ENCODE measurements at regions not wholly inside any gene's neighbourhood (a gene's known extent, or its start where the extent isn't known, plus 50 kb on each side); places are given as distances from the start of the nearest gene placed in this dataset.

- no peak for TF ChIP-seq CTCF (IDR thresholded peaks at IDR 0.05)
- no peak for TF ChIP-seq POLR2A (IDR thresholded peaks at IDR 0.05)
Observed at GRCh38 chr20:10777710-10778109, 103.9 kb upstream of the JAG1 start.

All from uterus (tissue), 2 donors.